ENCODE measurements at regions not wholly inside any gene's neighbourhood (a gene's known extent, or its start where the extent isn't known, plus 50 kb on each side); places are given as distances from the start of the nearest gene placed in this dataset.

- FAIRE-seq (no peak), DNase-seq (ENCODE audit: low spot score) (no peak)
Observed at GRCh38 chr11:81979448-81979847, 754.2 kb downstream of the FAM181B start.

More at GRCh38 chr11:81979448-81979847, 754.2 kb downstream of the FAM181B start:
- H3K36me3 ChIP-seq (replicated peaks in 1 of 2; ENCODE audit: control insufficient read depth in 1 of 2, insufficient read depth in 2 of 2, low read length in 2 of 2): no peaks in the 10 kb centered on the region
- WGBS (ENCODE audit: low lambda C conversion rate): 4% methylated on average over 1 of the region's 1 CpG
- no peaks in the 10 kb centered on the region for H3K9me3 ChIP-seq (ENCODE audit: low read length)
- H3K4me1 ChIP-seq (ENCODE audit: insufficient read depth, low read length): no peaks in the 10 kb centered on the region
- ChIA-PET POLR2A (no interaction called here), CTCF (ENCODE audit: low intra/inter-chr PET ratio, low total read pairs) (no interaction called here)
- TF ChIP-seq HNRNPH1 (optimal IDR thresholded peaks at IDR 0.05; ENCODE audit: low read depth, low read length) (no peak), KMT2B (CRISPR knock-in tag; IDR thresholded peaks at IDR 0.05) (no peak), MAZ (IDR thresholded peaks at IDR 0.05; ENCODE audit: borderline replicate concordance, low read depth, low read length) (no peak), MAZ (CRISPR knock-in tag; IDR thresholded peaks at IDR 0.05; ENCODE audit: low read depth) (no peak), ZNF432 (CRISPR knock-in tag; IDR thresholded peaks at IDR 0.05; ENCODE audit: borderline replicate concordance) (no peak), HNF1B (CRISPR knock-in tag; IDR thresholded peaks at IDR 0.05) (no peak), HHEX (CRISPR knock-in tag; IDR thresholded peaks at IDR 0.05) (no peak), ZNF619 (CRISPR knock-in tag; IDR thresholded peaks at IDR 0.05) (no peak), TERF1 (CRISPR knock-in tag; IDR thresholded peaks at IDR 0.05) (no peak), ZNF510 (CRISPR knock-in tag; IDR thresholded peaks at IDR 0.05; ENCODE audit: low read depth) (no peak), MAFK (conservative IDR thresholded peaks at IDR 0.05 in 1 of 2, IDR thresholded peaks at IDR 0.05 in 1 of 2; ENCODE audit: low read length in 2 of 2) (no peak)
- H3K4me3 ChIP-seq (replicated peaks in 1 of 3; ENCODE audit: insufficient read depth in 1 of 3, low read depth in 2 of 3, low read length in 3 of 3): no peak overlapping the region
- no peak overlapping the region for H3K9ac ChIP-seq (ENCODE audit: insufficient read depth, low read depth, low read length)
- H4K20me1 ChIP-seq (ENCODE audit: insufficient read depth, low read length): no peaks in the 10 kb centered on the region
- H3K27ac ChIP-seq (ENCODE audit: extremely low read length, insufficient read depth, low read length): no peak overlapping the region
- H3K79me2 ChIP-seq (ENCODE audit: insufficient read depth, low read length): no peaks in the 10 kb centered on the region
- H3K27me3 ChIP-seq (ENCODE audit: control insufficient read depth in 1 of 2, insufficient read depth in 2 of 2, low read length in 2 of 2): no peaks in the 10 kb centered on the region
- no peak overlapping the region for H3K4me2 ChIP-seq (ENCODE audit: low read depth, low read length)
- intact Hi-C loops (cut with micrococcal nuclease; ENCODE audit: unreplicated experiment): no loop called here
- ATAC-seq: no peak
- in situ Hi-C loops (cut with HindIII; ENCODE audit: extremely low pct_ligation_motif_present, low pct_unique_long_range_greater_than_20kb): no loop called here
- BruUV-seq (replicated peaks): no TSS peak
- H2AFZ ChIP-seq (ENCODE audit: low read length): no peak overlapping the region
